ENCODE measurements at regions not wholly inside any gene's neighbourhood (a gene's known extent, or its start where the extent isn't known, plus 50 kb on each side); places are given as distances from the start of the nearest gene placed in this dataset.

DNA sequence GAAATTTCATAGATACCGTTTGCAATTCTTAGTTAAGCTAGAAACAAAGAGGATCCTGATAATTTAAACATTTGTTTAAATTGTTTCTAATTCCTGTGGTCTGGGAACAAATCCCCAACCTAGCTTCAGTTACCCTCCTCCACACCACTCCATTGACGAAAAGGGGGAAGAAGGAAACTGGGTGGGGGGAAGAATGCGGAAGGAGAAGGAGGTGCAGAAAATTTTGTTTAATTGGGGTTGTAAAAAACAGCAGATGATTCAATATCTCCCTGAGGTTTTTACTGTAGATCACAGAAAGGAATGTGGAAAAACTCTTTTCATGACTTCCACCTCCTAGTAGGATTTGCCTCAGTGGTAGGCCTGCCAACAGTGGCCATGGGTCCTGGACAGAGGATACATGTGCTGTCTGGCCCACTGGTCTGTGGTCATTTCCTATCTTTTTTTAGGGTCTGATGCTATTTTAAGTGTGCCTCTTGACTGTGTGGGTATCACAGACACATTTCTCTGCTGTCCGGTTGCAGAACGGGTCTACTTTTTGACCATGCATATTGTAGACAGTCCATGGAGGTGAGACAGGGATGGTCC, 122.9 kb upstream of the PCED1B start:
- TF ChIP-seq POLR2A (IDR thresholded peaks at IDR 0.05; ENCODE audit: low read depth) = no peak
- no peak for TF ChIP-seq POLR2AphosphoS5 (IDR thresholded peaks at IDR 0.05)
- TF ChIP-seq, protein P1, sequence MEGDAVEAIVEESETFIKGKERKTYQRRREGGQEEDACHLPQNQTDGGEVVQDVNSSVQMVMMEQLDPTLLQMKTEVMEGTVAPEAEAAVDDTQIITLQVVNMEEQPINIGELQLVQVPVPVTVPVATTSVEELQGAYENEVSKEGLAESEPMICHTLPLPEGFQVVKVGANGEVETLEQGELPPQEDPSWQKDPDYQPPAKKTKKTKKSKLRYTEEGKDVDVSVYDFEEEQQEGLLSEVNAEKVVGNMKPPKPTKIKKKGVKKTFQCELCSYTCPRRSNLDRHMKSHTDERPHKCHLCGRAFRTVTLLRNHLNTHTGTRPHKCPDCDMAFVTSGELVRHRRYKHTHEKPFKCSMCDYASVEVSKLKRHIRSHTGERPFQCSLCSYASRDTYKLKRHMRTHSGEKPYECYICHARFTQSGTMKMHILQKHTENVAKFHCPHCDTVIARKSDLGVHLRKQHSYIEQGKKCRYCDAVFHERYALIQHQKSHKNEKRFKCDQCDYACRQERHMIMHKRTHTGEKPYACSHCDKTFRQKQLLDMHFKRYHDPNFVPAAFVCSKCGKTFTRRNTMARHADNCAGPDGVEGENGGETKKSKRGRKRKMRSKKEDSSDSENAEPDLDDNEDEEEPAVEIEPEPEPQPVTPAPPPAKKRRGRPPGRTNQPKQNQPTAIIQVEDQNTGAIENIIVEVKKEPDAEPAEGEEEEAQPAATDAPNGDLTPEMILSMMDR (IDR thresholded peaks at IDR 0.05) = no peak
- no peak for TF ChIP-seq EP300 (IDR thresholded peaks at IDR 0.05)
- H3K36me3 ChIP-seq = no peaks in the 10 kb centered on the region
- H3K4me3 ChIP-seq = no peak overlapping the region
- H3K4me1 ChIP-seq = peaks cover 3 to 13% (median 7%) of the 10 kb centered on the region in 4 donors
- no peaks in the 10 kb centered on the region for H3K9me3 ChIP-seq
- H3K27ac ChIP-seq (replicated peaks in 1 of 4) = no peak overlapping the region
- intact Hi-C loops (cut with DNase I) = no loop called here
- WGBS = 88% methylated on average over 4 of the region's 5 CpGs
- no peak for DNase-seq (ENCODE audit: extremely low spot score)
- no peaks in the 10 kb centered on the region for H3K27me3 ChIP-seq

DNA sequence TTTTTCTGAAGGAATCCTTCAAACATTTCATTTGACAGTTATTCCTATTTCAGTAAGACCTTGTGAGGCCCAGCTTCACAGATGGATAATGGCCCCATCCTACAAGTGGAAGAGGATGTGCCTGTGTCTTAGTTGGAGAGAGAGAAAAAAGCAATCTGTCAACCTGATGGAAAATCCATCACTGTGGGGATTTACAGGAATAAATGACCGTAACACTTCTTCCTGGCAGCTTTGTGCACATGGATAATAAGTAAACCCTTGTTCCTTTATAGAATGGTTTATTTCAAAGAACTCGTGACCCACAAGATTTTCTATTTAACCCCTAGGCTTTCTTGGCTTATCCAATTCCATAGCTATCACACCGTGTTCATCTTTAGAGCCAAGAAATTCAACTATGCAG, 121.4 kb upstream of the PCED1B start:
- intact Hi-C loops (cut with DNase I) = no loop called here
- Histone ChIP-seq H3K9me3 (no peaks in the 10 kb centered on the region), H3K27ac (replicated peaks in 1 of 4) (no peak overlapping the region), H3K4me1 (peaks cover 0 to 3% (median under 1%) of the 10 kb centered on the region in 4 donors), H3K27me3 (no peaks in the 10 kb centered on the region), H3K4me3 (no peak overlapping the region), H3K36me3 (no peaks in the 10 kb centered on the region)
- WGBS = 63% methylated on average over 3 of the region's 3 CpGs
- TF ChIP-seq POLR2AphosphoS5 (IDR thresholded peaks at IDR 0.05) = no peak
- TF ChIP-seq, protein P1 (IDR thresholded peaks at IDR 0.05) = no peak
- TF ChIP-seq POLR2A (IDR thresholded peaks at IDR 0.05; ENCODE audit: low read depth) = no peak
- TF ChIP-seq EP300 (IDR thresholded peaks at IDR 0.05) = no peak
- DNase-seq (ENCODE audit: extremely low spot score) = no peak

DNA sequence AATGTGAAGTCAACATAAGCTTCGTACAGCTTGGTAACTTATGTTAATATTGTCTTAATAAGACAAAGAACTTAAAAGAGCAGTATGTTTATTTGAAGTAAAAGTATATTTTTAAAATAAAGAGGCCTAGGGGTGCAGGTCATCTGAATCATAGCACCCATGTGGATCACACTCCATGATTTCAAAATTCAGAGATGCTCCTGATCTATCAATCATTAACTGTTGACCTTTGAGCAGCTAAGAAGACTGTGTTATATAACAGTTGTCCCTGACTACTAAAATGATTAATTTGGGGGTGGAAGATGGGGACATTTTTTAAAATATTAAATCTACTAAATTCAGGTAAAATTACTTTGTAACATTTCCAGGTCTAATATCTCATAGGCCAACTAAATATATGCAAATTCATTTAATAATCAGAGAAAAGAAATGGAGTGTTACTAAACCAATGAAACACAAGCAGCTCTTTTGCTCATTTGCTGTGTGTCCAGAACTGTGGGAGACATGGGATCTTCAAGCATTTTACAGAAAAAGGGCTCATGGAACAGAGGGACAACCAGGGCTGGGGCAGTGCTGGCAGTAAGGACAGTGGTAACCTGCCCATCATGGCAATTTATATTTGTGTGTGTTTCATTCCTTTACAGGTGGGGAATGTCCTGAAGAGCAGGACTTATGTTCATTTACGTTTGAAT, 120.7 kb upstream of the PCED1B start:
- intact Hi-C loops (cut with DNase I) = no loop called here
- H3K4me3 ChIP-seq = no peak overlapping the region
- WGBS = 74% methylated on average over 2 of the region's 2 CpGs
- no peak overlapping the region for H3K27ac ChIP-seq (replicated peaks in 1 of 4)
- H3K9me3 ChIP-seq = no peaks in the 10 kb centered on the region
- peaks cover 4 to 8% (median 7%) of the 10 kb centered on the region in 4 donors for H3K4me1 ChIP-seq
- DNase-seq (ENCODE audit: extremely low spot score) = no peak
- no peaks in the 10 kb centered on the region for H3K27me3 ChIP-seq
- no peak for TF ChIP-seq POLR2A (IDR thresholded peaks at IDR 0.05; ENCODE audit: low read depth)
- TF ChIP-seq, protein P1 (IDR thresholded peaks at IDR 0.05) = no peak
- no peak for TF ChIP-seq POLR2AphosphoS5 (IDR thresholded peaks at IDR 0.05)
- TF ChIP-seq EP300 (IDR thresholded peaks at IDR 0.05) = no peak
- H3K36me3 ChIP-seq = no peaks in the 10 kb centered on the region

DNA sequence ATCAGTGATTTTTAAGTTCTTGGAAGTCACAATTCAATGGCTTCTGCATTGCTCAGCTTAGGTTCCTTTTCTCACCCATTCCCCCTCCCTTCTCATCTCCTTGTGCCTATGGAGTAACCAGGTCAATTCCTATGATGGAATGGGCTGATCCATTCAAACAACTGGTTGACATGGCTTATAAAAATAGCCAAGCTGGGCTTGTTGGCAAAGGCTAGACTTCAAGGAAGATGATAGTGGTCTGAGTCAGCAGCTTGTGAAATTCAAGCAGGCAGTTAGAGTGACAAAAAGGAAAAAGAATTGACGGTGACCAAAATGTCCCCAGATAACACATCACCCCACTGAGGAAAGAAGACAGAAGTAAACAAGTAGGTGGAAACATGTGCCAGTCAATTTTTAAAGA, 119.9 kb upstream of the PCED1B start:
- peaks cover 10 to 14% (median 13%) of the 10 kb centered on the region in 4 donors for H3K4me1 ChIP-seq
- H3K4me3 ChIP-seq = no peak overlapping the region
- TF ChIP-seq POLR2AphosphoS5 (IDR thresholded peaks at IDR 0.05) (no peak), POLR2A (IDR thresholded peaks at IDR 0.05; ENCODE audit: low read depth) (no peak), EP300 (IDR thresholded peaks at IDR 0.05) (no peak)
- TF ChIP-seq, protein P1 (IDR thresholded peaks at IDR 0.05) = no peak
- intact Hi-C loops (cut with DNase I) = no loop called here
- no peaks in the 10 kb centered on the region for H3K36me3 ChIP-seq
- DNase-seq (ENCODE audit: extremely low spot score) = no peak
- no peaks in the 10 kb centered on the region for H3K27me3 ChIP-seq
- H3K9me3 ChIP-seq = no peaks in the 10 kb centered on the region
- 80% methylated on average over 1 of the region's 1 CpG for WGBS
- H3K27ac ChIP-seq (replicated peaks in 1 of 4) = no peak overlapping the region

All from esophagus muscularis mucosa (tissue), 4 donors.